AG04450 (cell line): ENCODE measurements at regions not wholly inside any gene's neighbourhood (a gene's known extent, or its start where the extent isn't known, plus 50 kb on each side); places are given as distances from the start of the nearest gene placed in this dataset.

Source experiments
- CTCF ChIA-PET: fragments of 300-600, 350-600 bp; formaldehyde crosslinking; extraction: SDS; loops from one replicate; lab custom pipeline; 2022; ENCODE audit warnings: antibody characterized with exemption, inconsistent platforms; lab: Charles Lee
- POLR2A ChIA-PET: fragments of 350-600 bp; formaldehyde crosslinking; extraction: SDS; loops from one replicate; lab custom pipeline; 2021; ENCODE audit warnings: antibody characterized with exemption, inconsistent platforms; lab: Yijun Ruan, JAX
- DNase-seq: peaks from one replicate; pipeline ENCODE4 v3.0.0-alpha.2; 2011; ENCODE audit warnings: low read depth, low spot score
- H3K27ac ChIP-seq: one replicate; pipeline ENCODE4 v1.5.1; 2012; ENCODE audit warnings: low read depth, low read length, control low read depth
- H3K27me3 ChIP-seq: one replicate; pipeline ENCODE4 v1.6.0; 2012; ENCODE audit warnings: low read length; ENCODE audit not compliant: control insufficient read depth, insufficient read depth
- H3K4me3 ChIP-seq: 2 replicates; pipeline ENCODE4 v1.5.1; 2011; ENCODE audit warnings: mild to moderate bottlenecking, low read depth, low read length, control low read depth
- H3K9me3 ChIP-seq: 2 replicates; pipeline ENCODE4 v1.5.1; 2012; ENCODE audit warnings: low read length; ENCODE audit not compliant: control insufficient read depth, insufficient read depth
- CTCF ChIP-seq: IDR thresholded peaks from 2 replicates; pipeline ENCODE4 v1.5.1; 2011; ENCODE audit warnings: low read depth, low read length, control low read depth, inconsistent platforms

- Histone ChIP-seq H3K27me3 (peaks cover 3% of the 10 kb centered on the region), H3K27ac (no peak overlapping the region), H3K9me3 (peaks cover 2% of the 10 kb centered on the region; the same call in 1 of the 2 replicates), H3K4me3 (no peak overlapping the region)
- POLR2A ChIA-PET, result no interaction called here
- TF ChIP-seq CTCF, result no peak
- CTCF ChIA-PET, result no interaction called here
- no peak for DNase-seq
These were observed 250.4 kb upstream of the GRAMD2B start for GRCh38 chr5:126172812-126173211.

GRCh38 chr5:126178521-126178920 lies 244.7 kb upstream of the GRAMD2B start:
- no peak overlapping the region for H3K4me3 ChIP-seq
- no peak overlapping the region for H3K27ac ChIP-seq
- no peaks in the 10 kb centered on the region for H3K9me3 ChIP-seq
- no peak for DNase-seq
- no peak for TF ChIP-seq CTCF
- ChIA-PET CTCF (no interaction called here), POLR2A (no interaction called here)
- H3K27me3 ChIP-seq, result no peaks in the 10 kb centered on the region

GRCh38 chr5:126182971-126183695 lies 240.1 kb upstream of the GRAMD2B start:
- Histone ChIP-seq H3K9me3 (no peaks in the 10 kb centered on the region), H3K27ac (no peak overlapping the region), H3K27me3 (no peaks in the 10 kb centered on the region), H3K4me3 (no peak overlapping the region)
- no peak for DNase-seq
- TF ChIP-seq CTCF, result no peak
- ChIA-PET CTCF (no interaction called here), POLR2A (no interaction called here)

- H3K9me3 ChIP-seq, result no peaks in the 10 kb centered on the region
- H3K27me3 ChIP-seq, result no peaks in the 10 kb centered on the region
- ChIA-PET POLR2A (no interaction called here), CTCF (no interaction called here)
- TF ChIP-seq CTCF, result no peak
- DNase-seq, result no peak
- H3K27ac ChIP-seq, result no peak overlapping the region
- no peak overlapping the region for H3K4me3 ChIP-seq
These were observed 238.7 kb upstream of the GRAMD2B start for GRCh38 chr5:126184474-126184873.

GRCh38 chr5:126186210-126186609 lies 237.0 kb upstream of the GRAMD2B start:
- Histone ChIP-seq H3K9me3 (no peaks in the 10 kb centered on the region), H3K4me3 (no peak overlapping the region), H3K27ac (no peak overlapping the region), H3K27me3 (no peaks in the 10 kb centered on the region)
- TF ChIP-seq CTCF, result no peak
- ChIA-PET POLR2A (no interaction called here), CTCF (no interaction called here)
- no peak for DNase-seq
